ENCODE measurements at regions not wholly inside any gene's neighbourhood (a gene's known extent, or its start where the extent isn't known, plus 50 kb on each side); places are given as distances from the start of the nearest gene placed in this dataset.

DNA sequence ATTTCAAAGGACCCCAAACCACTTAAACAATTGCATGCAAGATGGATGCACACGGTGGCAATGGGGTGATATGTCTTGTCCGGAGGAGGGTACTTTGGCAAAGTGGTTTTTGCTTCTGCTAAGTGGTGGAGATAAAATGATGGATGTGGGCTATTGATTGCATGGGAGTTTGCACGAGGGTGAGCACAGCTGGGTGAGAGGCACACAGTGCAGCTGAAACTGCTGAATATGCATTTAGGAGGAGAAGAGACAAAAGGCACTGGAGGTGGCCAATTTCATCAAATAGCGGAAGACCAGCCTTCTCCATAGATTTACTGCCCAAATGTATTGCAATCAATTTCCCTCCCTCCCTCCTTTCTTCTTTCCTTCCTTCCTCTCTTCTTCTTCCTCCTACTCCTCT lies 414.4 kb upstream of the EEF2KMT start:
- Mint-ChIP-seq H3K4me1 (peaks cover 19% of the 10 kb centered on the region), H3K4me3 (no peak overlapping the region), H3K27me3 (ENCODE audit: low read depth) (peaks cover 46% of the 10 kb centered on the region), H3K36me3 (ENCODE audit: low read depth) (peaks cover 4% of the 10 kb centered on the region), H3K27ac (ENCODE audit: unreplicated experiment) (peak overlapping the region; percentile 59), H3K9me3 (peaks cover 6% of the 10 kb centered on the region)
- no peak for DNase-seq (ENCODE audit: low read depth, low spot score)
- TF ChIP-seq, protein P1, sequence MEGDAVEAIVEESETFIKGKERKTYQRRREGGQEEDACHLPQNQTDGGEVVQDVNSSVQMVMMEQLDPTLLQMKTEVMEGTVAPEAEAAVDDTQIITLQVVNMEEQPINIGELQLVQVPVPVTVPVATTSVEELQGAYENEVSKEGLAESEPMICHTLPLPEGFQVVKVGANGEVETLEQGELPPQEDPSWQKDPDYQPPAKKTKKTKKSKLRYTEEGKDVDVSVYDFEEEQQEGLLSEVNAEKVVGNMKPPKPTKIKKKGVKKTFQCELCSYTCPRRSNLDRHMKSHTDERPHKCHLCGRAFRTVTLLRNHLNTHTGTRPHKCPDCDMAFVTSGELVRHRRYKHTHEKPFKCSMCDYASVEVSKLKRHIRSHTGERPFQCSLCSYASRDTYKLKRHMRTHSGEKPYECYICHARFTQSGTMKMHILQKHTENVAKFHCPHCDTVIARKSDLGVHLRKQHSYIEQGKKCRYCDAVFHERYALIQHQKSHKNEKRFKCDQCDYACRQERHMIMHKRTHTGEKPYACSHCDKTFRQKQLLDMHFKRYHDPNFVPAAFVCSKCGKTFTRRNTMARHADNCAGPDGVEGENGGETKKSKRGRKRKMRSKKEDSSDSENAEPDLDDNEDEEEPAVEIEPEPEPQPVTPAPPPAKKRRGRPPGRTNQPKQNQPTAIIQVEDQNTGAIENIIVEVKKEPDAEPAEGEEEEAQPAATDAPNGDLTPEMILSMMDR (conservative IDR thresholded peaks at IDR 0.05): no peak

DNA sequence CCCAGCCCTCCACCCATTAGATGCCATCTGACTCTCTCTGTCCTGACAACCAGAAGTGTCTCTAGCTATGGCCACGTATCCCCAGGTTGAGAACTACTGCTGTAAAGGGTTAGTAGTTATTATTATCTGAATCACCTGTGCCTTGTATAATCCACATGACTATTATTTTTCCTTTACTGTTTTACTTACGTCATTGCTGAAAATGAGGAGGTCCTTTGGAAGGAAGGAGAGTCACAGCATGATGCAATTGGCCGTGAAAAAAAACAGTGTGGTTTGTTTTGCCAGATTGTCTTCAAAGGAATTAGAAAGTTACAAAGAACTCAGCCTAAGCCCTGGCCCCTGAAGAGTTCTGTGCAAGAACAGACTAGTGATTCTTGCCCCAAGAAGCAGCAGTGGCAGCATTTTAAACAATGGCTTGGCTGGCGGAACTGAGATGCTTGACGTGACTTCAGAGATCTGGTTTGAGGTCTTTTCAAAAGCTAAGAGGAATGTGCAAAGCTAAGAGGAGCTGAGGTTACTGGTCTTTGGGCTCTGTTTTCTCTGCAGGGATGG lies 413.3 kb upstream of the EEF2KMT start:
- peak overlapping the region; percentile 5 for H3K27ac Mint-ChIP-seq (ENCODE audit: unreplicated experiment)
- H3K4me1 Mint-ChIP-seq: peaks cover 19% of the 10 kb centered on the region

DNA sequence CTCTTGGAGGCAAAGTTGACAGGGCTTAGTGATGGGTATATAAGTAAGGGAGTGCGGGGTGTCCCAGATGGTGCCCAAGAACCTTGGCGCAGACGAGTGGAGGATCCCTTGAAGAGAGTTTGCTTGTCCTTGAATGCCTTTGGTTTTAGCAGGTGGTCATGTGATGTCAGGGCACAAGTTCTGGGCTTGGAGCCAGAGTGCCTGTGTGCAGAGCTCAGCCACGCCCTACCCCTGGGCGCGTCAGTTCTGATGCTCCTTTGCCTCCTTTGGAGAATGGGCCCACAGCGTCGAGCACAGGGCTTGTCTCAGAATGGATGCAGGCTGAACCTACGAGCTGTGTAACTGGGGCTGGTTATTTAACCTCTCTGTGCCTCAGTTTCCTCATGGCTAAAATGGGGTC lies 412.2 kb upstream of the EEF2KMT start:
- Mint-ChIP-seq H3K4me3 (no peak overlapping the region), H3K4me1 (peaks cover 23% of the 10 kb centered on the region), H3K27me3 (ENCODE audit: low read depth) (peaks cover 53% of the 10 kb centered on the region), H3K9me3 (peaks cover 2% of the 10 kb centered on the region), H3K36me3 (ENCODE audit: low read depth) (no peaks in the 10 kb centered on the region), H3K27ac (ENCODE audit: unreplicated experiment) (no peak overlapping the region)
- DNase-seq (ENCODE audit: low read depth, low spot score): no peak
- TF ChIP-seq, protein P1 (conservative IDR thresholded peaks at IDR 0.05): no peak

More for the DNA sequence above, 413.3 kb upstream of the EEF2KMT start:
- H3K4me3 Mint-ChIP-seq: no peak overlapping the region
- no peak for DNase-seq (ENCODE audit: low read depth, low spot score)
- H3K27me3 Mint-ChIP-seq (ENCODE audit: low read depth): peaks cover 48% of the 10 kb centered on the region
- TF ChIP-seq, protein P1 (conservative IDR thresholded peaks at IDR 0.05): no peak
- peaks cover 2% of the 10 kb centered on the region for H3K9me3 Mint-ChIP-seq
- no peaks in the 10 kb centered on the region for H3K36me3 Mint-ChIP-seq (ENCODE audit: low read depth)

DNA sequence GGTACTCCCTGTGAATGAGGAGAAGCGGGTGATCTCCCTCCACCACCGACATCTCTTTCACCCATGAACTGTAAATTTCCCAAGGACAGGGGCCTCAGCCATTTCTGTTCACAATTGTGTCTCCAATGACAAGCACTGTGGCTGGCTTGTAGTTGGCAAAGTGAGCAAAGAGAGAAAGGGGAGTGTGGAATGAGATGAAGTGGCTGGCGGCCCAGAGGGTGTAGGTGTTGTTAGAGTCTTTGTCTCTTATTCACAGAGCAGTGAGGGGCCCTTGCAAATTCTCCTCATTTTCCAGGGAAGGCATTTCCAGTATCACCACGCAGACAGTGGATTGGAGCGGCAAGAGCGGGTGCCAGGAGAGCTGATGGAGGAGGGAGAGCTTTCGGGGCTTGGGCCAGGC lies 411.7 kb upstream of the EEF2KMT start:
- H3K4me1 Mint-ChIP-seq: peaks cover 28% of the 10 kb centered on the region
- H3K9me3 Mint-ChIP-seq: peaks cover 2% of the 10 kb centered on the region
- TF ChIP-seq, protein P1 (conservative IDR thresholded peaks at IDR 0.05): no peak
- H3K27ac Mint-ChIP-seq (ENCODE audit: unreplicated experiment): no peak overlapping the region
- no peaks in the 10 kb centered on the region for H3K36me3 Mint-ChIP-seq (ENCODE audit: low read depth)
- no peak for DNase-seq (ENCODE audit: low read depth, low spot score)
- no peak overlapping the region for H3K4me3 Mint-ChIP-seq
- H3K27me3 Mint-ChIP-seq (ENCODE audit: low read depth): peaks cover 51% of the 10 kb centered on the region

DNA sequence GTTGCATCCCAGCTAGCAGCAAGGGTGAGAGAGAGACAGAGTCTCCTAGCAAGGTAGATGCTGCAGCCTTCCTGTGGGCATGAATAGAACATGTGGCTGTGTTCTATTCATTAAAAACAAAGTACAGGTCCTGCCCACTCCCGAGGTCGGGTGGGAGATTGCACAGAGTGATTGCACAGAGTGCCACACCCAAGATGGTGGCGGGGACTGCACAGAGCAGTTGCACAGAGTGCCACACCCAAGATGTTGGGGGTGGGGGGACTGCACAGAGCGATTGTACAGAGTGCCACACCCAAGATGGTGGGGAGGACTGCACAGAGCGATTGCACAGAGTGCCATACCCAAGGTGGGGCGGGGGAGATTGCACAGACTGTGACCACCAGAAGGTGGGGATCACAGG lies 410.8 kb upstream of the EEF2KMT start:
- peaks cover 34% of the 10 kb centered on the region for H3K4me1 Mint-ChIP-seq
- H3K27ac Mint-ChIP-seq (ENCODE audit: unreplicated experiment): no peak overlapping the region
- H3K4me3 Mint-ChIP-seq: no peak overlapping the region
- TF ChIP-seq, protein P1 (conservative IDR thresholded peaks at IDR 0.05): no peak
- peaks cover 46% of the 10 kb centered on the region for H3K27me3 Mint-ChIP-seq (ENCODE audit: low read depth)
- no peaks in the 10 kb centered on the region for H3K36me3 Mint-ChIP-seq (ENCODE audit: low read depth)
- no peaks in the 10 kb centered on the region for H3K9me3 Mint-ChIP-seq
- DNase-seq (ENCODE audit: low read depth, low spot score): no peak
